Gastrocnemius medialis (tissue), 4 donors: ENCODE measurements at regions not wholly inside any gene's neighbourhood (a gene's known extent, or its start where the extent isn't known, plus 50 kb on each side); places are given as distances from the start of the nearest gene placed in this dataset.
"Not testable (repeated sequence)": the region's sequence is repeated elsewhere in the genome, so short reads cannot be mapped to it uniquely, and the experiment has no call there.

Experiments
- ATAC-seq, 2 donors: fragments of 150-250 bp; one replicate each; pipeline ENCODE4 v1.9.1; 2016
- DNase-seq, 2 donors: peaks; one replicate each; pipeline ENCODE4 v3.0.0-alpha.2; 2019
- H3K27ac ChIP-seq, 4 donors: fragments of 200-600 bp; sonication (generic); 1 replicate in 1 of 4; 2 replicates in 3 of 4; pipeline ENCODE4 v1.5.1; 2016 to 2018; ENCODE audit warnings: mild to moderate bottlenecking in 2 of 4, moderate library complexity in 1 of 4
- H3K27me3 ChIP-seq, 3 donors: fragments of 200-600 bp; sonication (generic) in 2 of 3; 1 replicate in 1 of 3; 2 replicates in 2 of 3; pipeline versions ENCODE4 v1.5.1 to v1.6.0; 2016 to 2019; ENCODE audit warnings: mild to moderate bottlenecking in 1 of 3, moderate library complexity in 1 of 3
- H3K36me3 ChIP-seq, 2 donors: fragments of 200-600 bp; sonication (generic) in 1 of 2; one replicate each; pipeline ENCODE4 v1.5.1; 2017 to 2018
- H3K4me1 ChIP-seq, 2 donors: fragments of 200-600 bp; sonication (generic) in 1 of 2; one replicate each; pipeline ENCODE4 v1.5.1; 2016 to 2017; ENCODE audit warnings: mild to moderate bottlenecking in 2 of 2
- H3K4me3 ChIP-seq, 4 donors: fragments of 200-600 bp; sonication (generic) in 3 of 4; 1 replicate in 1 of 4; 2 replicates in 3 of 4; pipeline ENCODE4 v1.5.1; 2016 to 2019; ENCODE audit warnings: mild to moderate bottlenecking in 2 of 4
- H3K9me3 ChIP-seq, 3 donors: fragments of 200-600 bp; sonication (generic) in 2 of 3; 1 replicate in 1 of 3; 2 replicates in 2 of 3; pipeline ENCODE4 v1.5.1; 2016 to 2019
- POLR2A ChIP-seq, 2 donors: fragments of 450-650 bp; IDR thresholded peaks; one replicate each; pipeline ENCODE4 v1.6.1; 2017; ENCODE audit warnings: antibody characterized with exemption in 2 of 2, mild to moderate bottlenecking in 2 of 2, moderate library complexity in 2 of 2
- in situ Hi-C, 4 donors: fragments of 200-750 bp; cut with MboI; loops; one replicate each; pipeline versions ENCODE4 v1.15.0 to v1.8.0; 2017; ENCODE audit warnings: low sequenced_read_pairs in 4 of 4
- intact Hi-C: fragments of 100-400 bp; cut with DNase I; formaldehyde crosslinking; loops from one replicate; pipeline ENCODE4 v1.15.1; 2023; ENCODE audit warnings: low total_unique reads
- TF ChIP-seq, protein P1 (sequence below), 5 experiments: fragments of 450-650 bp in 3 of 5; fragments of 200-600 bp in 2 of 5; sonication (generic) in 2 of 5; IDR thresholded peaks in 4 of 5; conservative IDR thresholded peaks in 1 of 5; 1 replicate in 4 of 5; 2 replicates in 1 of 5; pipeline ENCODE4 v1.5.1; 2016 to 2019; ENCODE audit warnings: antibody characterized with exemption in 5 of 5, mild to moderate bottlenecking in 3 of 5, moderate library complexity in 3 of 5

DNA sequence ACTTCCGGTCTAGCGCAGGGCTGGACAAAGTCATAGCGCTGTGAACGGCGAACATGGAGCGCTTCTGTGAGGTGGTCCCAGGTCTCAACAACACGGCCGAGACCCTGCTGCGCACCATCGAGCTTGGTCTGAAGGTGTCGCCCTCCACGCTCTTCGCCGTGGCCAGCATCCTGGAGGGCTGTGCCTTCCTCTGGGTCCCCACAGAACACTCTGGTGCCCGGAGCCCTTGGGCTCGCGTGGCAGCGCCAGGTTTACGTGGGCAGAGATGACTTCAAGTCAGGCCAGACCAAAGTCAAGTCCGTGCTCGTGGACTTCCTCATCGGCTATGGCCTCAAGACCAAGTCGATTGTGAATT, 128.6 kb downstream of the ANAPC4 start:
- Histone ChIP-seq H3K27ac (no peak overlapping the region), H3K36me3 (no peaks in the 10 kb centered on the region), H3K27me3 (no peaks in the 10 kb centered on the region), H3K4me3 (no peak overlapping the region), H3K9me3 (no peaks in the 10 kb centered on the region), H3K4me1 (no peaks in the 10 kb centered on the region)
- DNase-seq: no peak
- intact Hi-C loops (no loop called here), in situ Hi-C loops (no loop called here)
- no peak for TF ChIP-seq POLR2A (IDR thresholded peaks at IDR 0.05)
- TF ChIP-seq, protein P1, sequence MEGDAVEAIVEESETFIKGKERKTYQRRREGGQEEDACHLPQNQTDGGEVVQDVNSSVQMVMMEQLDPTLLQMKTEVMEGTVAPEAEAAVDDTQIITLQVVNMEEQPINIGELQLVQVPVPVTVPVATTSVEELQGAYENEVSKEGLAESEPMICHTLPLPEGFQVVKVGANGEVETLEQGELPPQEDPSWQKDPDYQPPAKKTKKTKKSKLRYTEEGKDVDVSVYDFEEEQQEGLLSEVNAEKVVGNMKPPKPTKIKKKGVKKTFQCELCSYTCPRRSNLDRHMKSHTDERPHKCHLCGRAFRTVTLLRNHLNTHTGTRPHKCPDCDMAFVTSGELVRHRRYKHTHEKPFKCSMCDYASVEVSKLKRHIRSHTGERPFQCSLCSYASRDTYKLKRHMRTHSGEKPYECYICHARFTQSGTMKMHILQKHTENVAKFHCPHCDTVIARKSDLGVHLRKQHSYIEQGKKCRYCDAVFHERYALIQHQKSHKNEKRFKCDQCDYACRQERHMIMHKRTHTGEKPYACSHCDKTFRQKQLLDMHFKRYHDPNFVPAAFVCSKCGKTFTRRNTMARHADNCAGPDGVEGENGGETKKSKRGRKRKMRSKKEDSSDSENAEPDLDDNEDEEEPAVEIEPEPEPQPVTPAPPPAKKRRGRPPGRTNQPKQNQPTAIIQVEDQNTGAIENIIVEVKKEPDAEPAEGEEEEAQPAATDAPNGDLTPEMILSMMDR (IDR thresholded peaks at IDR 0.05 in 4 of 5, conservative IDR thresholded peaks at IDR 0.05 in 1 of 5): no peak
- no peak for ATAC-seq

GRCh38 chr4:25506032-25506571, 129.0 kb downstream of the ANAPC4 start:
- no peaks in the 10 kb centered on the region for H3K4me1 ChIP-seq
- H3K36me3 ChIP-seq: no peaks in the 10 kb centered on the region
- H3K27ac ChIP-seq: no peak overlapping the region
- H3K4me3 ChIP-seq: no peak overlapping the region
- no peaks in the 10 kb centered on the region for H3K9me3 ChIP-seq
- in situ Hi-C loops: no loop called here
- DNase-seq (no peak), ATAC-seq (no peak)
- intact Hi-C loops: no loop called here
- TF ChIP-seq POLR2A (IDR thresholded peaks at IDR 0.05): no peak
- TF ChIP-seq, protein P1 (IDR thresholded peaks at IDR 0.05 in 4 of 5, conservative IDR thresholded peaks at IDR 0.05 in 1 of 5): no peak
- H3K27me3 ChIP-seq: no peaks in the 10 kb centered on the region

DNA sequence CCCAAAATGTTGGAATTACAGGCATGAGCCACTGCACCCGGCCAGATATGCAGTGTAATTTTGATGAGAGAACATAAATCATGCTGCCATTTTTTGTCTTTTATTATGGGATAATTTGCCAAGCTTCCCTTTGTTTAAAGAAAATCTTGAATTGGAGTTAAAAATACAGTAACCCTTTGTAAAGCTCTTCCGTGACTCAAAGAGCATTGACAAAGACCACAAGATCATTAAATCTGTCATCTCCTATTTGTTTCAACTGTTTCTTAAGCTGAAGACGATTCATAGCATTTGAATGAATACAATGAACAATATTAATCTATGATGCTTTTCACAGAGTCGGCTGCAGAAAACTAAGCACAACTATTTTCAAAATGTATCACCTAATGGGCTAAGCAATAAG, 132.6 kb downstream of the ANAPC4 start:
- H3K4me3 ChIP-seq: no peak overlapping the region
- TF ChIP-seq, protein P1 (IDR thresholded peaks at IDR 0.05 in 4 of 5, conservative IDR thresholded peaks at IDR 0.05 in 1 of 5): no peak
- TF ChIP-seq POLR2A (IDR thresholded peaks at IDR 0.05): no peak
- ATAC-seq: no peak
- no peaks in the 10 kb centered on the region for H3K9me3 ChIP-seq
- H3K27ac ChIP-seq: no peak overlapping the region
- no peak for DNase-seq
- no peaks in the 10 kb centered on the region for H3K36me3 ChIP-seq
- in situ Hi-C loops: no loop called here
- no peaks in the 10 kb centered on the region for H3K27me3 ChIP-seq
- no peaks in the 10 kb centered on the region for H3K4me1 ChIP-seq
- intact Hi-C loops: no loop called here

- in situ Hi-C loops, H3K36me3 ChIP-seq, H3K9me3 ChIP-seq, DNase-seq, H3K27ac ChIP-seq, ATAC-seq, H3K4me1 ChIP-seq, H3K4me3 ChIP-seq, intact Hi-C loops, H3K27me3 ChIP-seq: not testable (repeated sequence)
Observed at GRCh38 chr4:25511823-25512222, 134.8 kb downstream of the ANAPC4 start.

DNA sequence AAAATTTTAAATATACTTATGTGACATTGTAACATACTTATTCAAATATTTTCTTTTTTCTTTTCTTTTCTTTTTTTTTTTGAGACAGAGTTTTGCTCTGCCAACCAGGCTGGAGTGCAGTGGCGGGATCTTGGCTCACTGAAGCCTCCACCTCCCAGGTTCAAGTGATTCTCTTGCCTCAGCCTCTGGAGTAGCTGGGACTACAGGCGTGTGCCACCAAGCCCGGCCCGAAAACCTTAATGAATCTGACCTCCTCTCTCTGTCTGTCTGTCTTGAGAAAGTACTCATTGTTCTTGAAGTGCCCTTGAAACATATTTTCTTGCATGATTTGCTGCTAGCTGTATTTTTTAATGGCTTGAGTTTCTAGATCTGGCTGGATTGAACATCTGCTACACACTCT, 136.8 kb downstream of the ANAPC4 start:
- H3K4me1 ChIP-seq: no peaks in the 10 kb centered on the region
- DNase-seq (no peak), ATAC-seq (no peak)
- no peak overlapping the region for H3K4me3 ChIP-seq
- no peaks in the 10 kb centered on the region for H3K27me3 ChIP-seq
- no peaks in the 10 kb centered on the region for H3K9me3 ChIP-seq
- H3K27ac ChIP-seq: no peak overlapping the region
- TF ChIP-seq, protein P1 (IDR thresholded peaks at IDR 0.05 in 4 of 5, conservative IDR thresholded peaks at IDR 0.05 in 1 of 5): no peak
- no peak for TF ChIP-seq POLR2A (IDR thresholded peaks at IDR 0.05)
- in situ Hi-C loops (no loop called here), intact Hi-C loops (no loop called here)
- no peaks in the 10 kb centered on the region for H3K36me3 ChIP-seq
